Activated B cell treated with CpG ODN at 0.5 μM for 24 hours (primary cell): ENCODE measurements at regions not wholly inside any gene's neighbourhood (a gene's known extent, or its start where the extent isn't known, plus 50 kb on each side); places are given as distances from the start of the nearest gene placed in this dataset.
"Not testable (repeated sequence)": the region's sequence is repeated elsewhere in the genome, so short reads cannot be mapped to it uniquely, and the experiment has no call there.

Experiments
- ATAC-seq: fragments of 200-7000 bp; cut with Tn5 transposase; one replicate; pipeline ENCODE4 v1.10.0; 2021; ENCODE audit warnings: low read depth, mild to moderate bottlenecking, moderate library complexity
- CTCF ChIA-PET: fragments of 350-600 bp; sonication (Branson Sonifier 250); formaldehyde crosslinking; loops from one replicate; lab custom pipeline; 2021; ENCODE audit warnings: antibody characterized with exemption; lab: Charles Lee
- POLR2A ChIA-PET: fragments of 350-600 bp; sonication (Branson Sonifier 250); formaldehyde crosslinking; loops from one replicate; lab custom pipeline; 2021; ENCODE audit warnings: antibody characterized with exemption; lab: Charles Lee
- DNase-seq: peaks from one replicate; pipeline ENCODE4 v3.0.0; 2022
- H3K27ac Mint-ChIP-seq: one replicate; pipeline ENCODE4 v1.8.0; 2020; ENCODE audit warnings: mixed read lengths
- H3K27me3 Mint-ChIP-seq: one replicate; pipeline ENCODE4 v1.8.0; 2021; ENCODE audit warnings: mixed read lengths
- H3K36me3 Mint-ChIP-seq: one replicate; pipeline ENCODE4 v1.8.0; 2021; ENCODE audit warnings: low read depth, mixed read lengths
- H3K4me1 Mint-ChIP-seq: one replicate; pipeline ENCODE4 v1.8.0; 2021; ENCODE audit warnings: mixed read lengths
- H3K4me3 Mint-ChIP-seq: one replicate; pipeline ENCODE4 v1.8.0; 2020; ENCODE audit warnings: mild to moderate bottlenecking, mixed read lengths
- H3K9me3 Mint-ChIP-seq: one replicate; pipeline ENCODE4 v1.8.0; 2020; ENCODE audit warnings: mixed read lengths
- CTCF ChIP-seq: fragments of 200-600 bp; IDR thresholded peaks from one replicate; pipeline ENCODE4 v1.8.0; 2022; ENCODE audit warnings: antibody characterized with exemption, mild to moderate bottlenecking
- intact Hi-C: fragments of 100-400 bp; cut with micrococcal nuclease; formaldehyde crosslinking; loops from one replicate; pipeline ENCODE4 v1.15.1; 2024

- no peaks in the 10 kb centered on the region for H3K27me3 Mint-ChIP-seq
- intact Hi-C loops: no loop called here
- H3K36me3 Mint-ChIP-seq: no peaks in the 10 kb centered on the region
- peaks cover 3% of the 10 kb centered on the region for H3K9me3 Mint-ChIP-seq
- H3K4me3 Mint-ChIP-seq: no peak overlapping the region
- ChIA-PET POLR2A (no interaction called here), CTCF (no interaction called here)
- H3K27ac Mint-ChIP-seq: no peak overlapping the region
- ATAC-seq: no peak
- TF ChIP-seq CTCF: no peak
- no peak for DNase-seq
- no peaks in the 10 kb centered on the region for H3K4me1 Mint-ChIP-seq
Observed at GRCh38 chr16:65260746-65261145, 138.9 kb upstream of the CDH11 start.

- intact Hi-C loops: no loop called here
- CTCF ChIA-PET: no interaction called here
- no peak for TF ChIP-seq CTCF
- Mint-ChIP-seq H3K4me3 (no peak overlapping the region), H3K27ac (no peak overlapping the region), H3K4me1 (no peaks in the 10 kb centered on the region), H3K27me3 (no peaks in the 10 kb centered on the region), H3K36me3 (no peaks in the 10 kb centered on the region), H3K9me3 (peaks cover 3% of the 10 kb centered on the region)
- POLR2A ChIA-PET: no interaction called here
- no peak for ATAC-seq
- no peak for DNase-seq
Observed at GRCh38 chr16:65254144-65254543, 132.3 kb upstream of the CDH11 start.

GRCh38 chr16:65249768-65250167 is 127.9 kb upstream of the CDH11 start:
- TF ChIP-seq CTCF: no peak
- no peak overlapping the region for H3K27ac Mint-ChIP-seq
- ATAC-seq: no peak

GRCh38 chr16:65244787-65245186 is 122.9 kb upstream of the CDH11 start:
- ATAC-seq (no peak), DNase-seq (no peak)
- CTCF ChIA-PET: no interaction called here
- H3K27ac Mint-ChIP-seq: no peak overlapping the region
- no peaks in the 10 kb centered on the region for H3K4me1 Mint-ChIP-seq
- POLR2A ChIA-PET: no interaction called here
- H3K36me3 Mint-ChIP-seq: no peaks in the 10 kb centered on the region
- no peak for TF ChIP-seq CTCF
- intact Hi-C loops: no loop called here
- peaks cover 6% of the 10 kb centered on the region for H3K9me3 Mint-ChIP-seq
- no peaks in the 10 kb centered on the region for H3K27me3 Mint-ChIP-seq
- no peak overlapping the region for H3K4me3 Mint-ChIP-seq

More at GRCh38 chr16:65249768-65250167, 127.9 kb upstream of the CDH11 start:
- Mint-ChIP-seq H3K27me3 (no peaks in the 10 kb centered on the region), H3K4me3 (no peak overlapping the region), H3K36me3 (no peaks in the 10 kb centered on the region), H3K9me3 (peaks cover 4% of the 10 kb centered on the region), H3K4me1 (no peaks in the 10 kb centered on the region)
- no peak for DNase-seq
- intact Hi-C loops: no loop called here
- ChIA-PET CTCF (no interaction called here), POLR2A (no interaction called here)

- ATAC-seq (no peak), DNase-seq (no peak)
- intact Hi-C loops: no loop called here
- H3K4me1 Mint-ChIP-seq: no peaks in the 10 kb centered on the region
- H3K27me3 Mint-ChIP-seq: no peaks in the 10 kb centered on the region
- ChIA-PET CTCF (no interaction called here), POLR2A (no interaction called here)
- TF ChIP-seq CTCF: no peak
- H3K27ac Mint-ChIP-seq: no peak overlapping the region
- peaks cover 8% of the 10 kb centered on the region for H3K9me3 Mint-ChIP-seq
- no peaks in the 10 kb centered on the region for H3K36me3 Mint-ChIP-seq
- no peak overlapping the region for H3K4me3 Mint-ChIP-seq
Observed at GRCh38 chr16:65235339-65236177, 113.7 kb upstream of the CDH11 start.

GRCh38 chr16:65234721-65235320 is 113.0 kb upstream of the CDH11 start:
- H3K4me1 Mint-ChIP-seq, H3K9me3 Mint-ChIP-seq, H3K4me3 Mint-ChIP-seq, POLR2A ChIA-PET, H3K27ac Mint-ChIP-seq, DNase-seq, H3K27me3 Mint-ChIP-seq, intact Hi-C loops, CTCF ChIA-PET, ATAC-seq, H3K36me3 Mint-ChIP-seq: not testable (repeated sequence)
